ENCODE measurements at regions not wholly inside any gene's neighbourhood (a gene's known extent, or its start where the extent isn't known, plus 50 kb on each side); places are given as distances from the start of the nearest gene placed in this dataset.

GRCh38 chr4:119865389-119865788 lies 201.3 kb downstream of the MAD2L1 start:
- TF ChIP-seq, protein P1, sequence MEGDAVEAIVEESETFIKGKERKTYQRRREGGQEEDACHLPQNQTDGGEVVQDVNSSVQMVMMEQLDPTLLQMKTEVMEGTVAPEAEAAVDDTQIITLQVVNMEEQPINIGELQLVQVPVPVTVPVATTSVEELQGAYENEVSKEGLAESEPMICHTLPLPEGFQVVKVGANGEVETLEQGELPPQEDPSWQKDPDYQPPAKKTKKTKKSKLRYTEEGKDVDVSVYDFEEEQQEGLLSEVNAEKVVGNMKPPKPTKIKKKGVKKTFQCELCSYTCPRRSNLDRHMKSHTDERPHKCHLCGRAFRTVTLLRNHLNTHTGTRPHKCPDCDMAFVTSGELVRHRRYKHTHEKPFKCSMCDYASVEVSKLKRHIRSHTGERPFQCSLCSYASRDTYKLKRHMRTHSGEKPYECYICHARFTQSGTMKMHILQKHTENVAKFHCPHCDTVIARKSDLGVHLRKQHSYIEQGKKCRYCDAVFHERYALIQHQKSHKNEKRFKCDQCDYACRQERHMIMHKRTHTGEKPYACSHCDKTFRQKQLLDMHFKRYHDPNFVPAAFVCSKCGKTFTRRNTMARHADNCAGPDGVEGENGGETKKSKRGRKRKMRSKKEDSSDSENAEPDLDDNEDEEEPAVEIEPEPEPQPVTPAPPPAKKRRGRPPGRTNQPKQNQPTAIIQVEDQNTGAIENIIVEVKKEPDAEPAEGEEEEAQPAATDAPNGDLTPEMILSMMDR (IDR thresholded peaks at IDR 0.05) = no peak
- no peak for TF ChIP-seq POLR2A (IDR thresholded peaks at IDR 0.05)
- ATAC-seq = no peak
- H3K36me3 ChIP-seq = no peaks in the 10 kb centered on the region
- intact Hi-C loops (cut with DNase I) = no loop called here
- no peak overlapping the region for H3K27ac ChIP-seq
- H3K4me3 ChIP-seq = no peak overlapping the region
- H3K4me1 ChIP-seq = peaks cover 0 to 3% (median 0%) of the 10 kb centered on the region in 12 donors
- DNase-seq = no peak
- H3K9me3 ChIP-seq = no peaks in the 10 kb centered on the region
- no peaks in the 10 kb centered on the region for H3K27me3 ChIP-seq

DNA sequence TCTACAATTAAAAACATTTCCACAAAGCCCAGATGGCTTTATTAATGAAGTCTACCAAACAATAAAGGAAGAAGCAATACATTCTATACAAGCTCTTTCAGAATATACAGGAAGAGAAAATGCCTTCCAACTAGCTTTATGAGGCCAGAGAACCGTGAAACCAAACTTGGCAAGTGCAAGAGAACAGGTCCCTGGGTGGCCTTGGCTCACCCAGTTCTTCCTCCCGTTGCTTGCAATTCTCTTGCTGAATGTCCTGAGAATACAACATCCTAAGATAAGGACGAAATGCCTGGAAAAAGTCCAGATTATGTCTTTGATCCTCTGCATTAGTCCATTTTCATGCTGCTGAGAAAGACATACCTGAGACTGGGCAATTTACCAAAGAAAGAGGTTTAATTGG lies 204.9 kb downstream of the MAD2L1 start:
- DNase-seq (no peak), ATAC-seq (no peak)
- Histone ChIP-seq H3K9me3 (no peaks in the 10 kb centered on the region), H3K36me3 (no peaks in the 10 kb centered on the region), H3K4me1 (peaks cover 0 to 3% (median 0%) of the 10 kb centered on the region in 12 donors), H3K27ac (no peak overlapping the region), H3K4me3 (no peak overlapping the region), H3K27me3 (no peaks in the 10 kb centered on the region)
- intact Hi-C loops (cut with DNase I) = no loop called here
- no peak for TF ChIP-seq POLR2A (IDR thresholded peaks at IDR 0.05)
- TF ChIP-seq, protein P1 (IDR thresholded peaks at IDR 0.05) = no peak
- 12 to 29% (median 21%) methylated on average over 3 of the region's 3 CpGs for WGBS, 4 donors

- Histone ChIP-seq H3K36me3 (no peaks in the 10 kb centered on the region), H3K4me1 (peaks cover 0 to 3% (median 0%) of the 10 kb centered on the region in 12 donors), H3K9me3 (no peaks in the 10 kb centered on the region), H3K27me3 (no peaks in the 10 kb centered on the region), H3K27ac (no peak overlapping the region), H3K4me3 (no peak overlapping the region)
- TF ChIP-seq, protein P1 (IDR thresholded peaks at IDR 0.05) = no peak
- TF ChIP-seq POLR2A (IDR thresholded peaks at IDR 0.05) = no peak
- DNase-seq (no peak), ATAC-seq (no peak)
- intact Hi-C loops (cut with DNase I) = no loop called here
Observed at GRCh38 chr4:119858176-119858575, 208.5 kb downstream of the MAD2L1 start.

DNA sequence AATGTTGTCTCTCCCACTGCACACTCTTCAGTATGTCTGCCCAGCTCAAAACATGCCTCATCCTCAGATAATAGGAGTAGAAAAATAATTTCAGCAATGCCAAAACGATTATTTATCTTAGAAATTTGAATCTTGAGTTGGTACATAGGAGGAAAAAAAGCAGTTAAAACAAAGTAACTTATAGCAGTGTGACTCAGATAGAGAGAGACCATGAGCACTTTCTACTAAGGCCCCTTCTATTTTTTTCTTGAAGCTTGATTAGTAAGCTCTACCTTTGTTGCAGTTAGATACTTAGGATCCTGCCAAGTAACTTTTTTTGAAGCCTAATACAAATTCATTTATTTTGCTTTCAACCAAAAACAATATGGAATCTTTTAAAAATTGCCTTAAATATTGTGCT lies 212.3 kb downstream of the MAD2L1 start:
- TF ChIP-seq POLR2A (IDR thresholded peaks at IDR 0.05) = no peak
- TF ChIP-seq, protein P1 (IDR thresholded peaks at IDR 0.05) = no peak
- DNase-seq (no peak), ATAC-seq (no peak)
- Histone ChIP-seq H3K27ac (no peak overlapping the region), H3K36me3 (no peaks in the 10 kb centered on the region), H3K4me3 (no peak overlapping the region), H3K9me3 (no peaks in the 10 kb centered on the region), H3K4me1 (no peaks in the 10 kb centered on the region), H3K27me3 (no peaks in the 10 kb centered on the region)
- intact Hi-C loops (cut with DNase I) = no loop called here
- WGBS, 4 donors = 20 to 28% (median 24%) methylated on average over 1 of the region's 1 CpG
